ENCODE measurements at regions not wholly inside any gene's neighbourhood (a gene's known extent, or its start where the extent isn't known, plus 50 kb on each side); places are given as distances from the start of the nearest gene placed in this dataset.

DNA sequence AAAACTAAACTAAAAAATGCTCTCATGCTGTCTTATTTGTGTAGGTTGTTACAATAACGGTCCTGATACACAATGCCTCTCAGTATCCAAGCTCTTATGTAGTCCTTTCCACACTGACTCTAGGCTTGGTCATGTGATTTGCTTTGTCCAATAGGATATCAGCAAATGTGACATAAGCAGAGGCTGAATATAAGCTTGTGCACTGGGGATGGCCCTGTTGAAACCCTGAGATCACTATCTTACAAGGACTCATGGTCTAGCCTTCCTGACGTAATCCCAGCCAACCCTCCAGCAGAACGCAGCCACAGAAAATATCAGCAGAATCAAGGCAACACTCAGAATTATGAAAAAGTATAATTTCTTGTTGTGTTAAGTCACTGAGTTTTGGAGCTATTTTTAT lies 145.1 kb upstream of the CCN2 start:
- H3K27ac ChIP-seq (ENCODE audit: low read length in 2 of 2): no peak overlapping the region
- peaks cover 0 to 4% (median 0%) of the 10 kb centered on the region in 3 donors for H3K9me3 ChIP-seq (ENCODE audit: control extremely low read depth in 1 of 3, control insufficient read depth in 2 of 3, insufficient read depth in 1 of 3, low read length in 2 of 3)
- no peak overlapping the region for H2AFZ ChIP-seq (ENCODE audit: insufficient read depth, low read depth, low read length, poor library complexity, severe bottlenecking)
- TF ChIP-seq EZH2 (IDR thresholded peaks at IDR 0.05; ENCODE audit: borderline replicate concordance, insufficient read depth, low read depth, low read length, poor library complexity, severe bottlenecking) (no peak), CTCF (IDR thresholded peaks at IDR 0.05) (no peak)
- H3K4me2 ChIP-seq (replicated peaks; ENCODE audit: low read depth, low read length, poor library complexity, severe bottlenecking): no peak overlapping the region
- Mint-ChIP-seq H3K27me3 (no peaks in the 10 kb centered on the region), H3K27ac (no peak overlapping the region), H3K9me3 (ENCODE audit: insufficient read depth) (peaks cover 7% of the 10 kb centered on the region), H3K4me1 (no peaks in the 10 kb centered on the region), H3K4me3 (no peak overlapping the region)
- POLR2A ChIA-PET: no interaction called here
- no peak overlapping the region for H3K4me3 ChIP-seq (ENCODE audit: control extremely low read depth in 1 of 5, extremely low read depth in 1 of 5, insufficient read depth in 1 of 5, low read depth in 2 of 5, low read length in 4 of 5)
- H3K79me2 ChIP-seq (ENCODE audit: control insufficient read depth, insufficient read depth, low read length): no peaks in the 10 kb centered on the region
- H4K20me1 ChIP-seq (ENCODE audit: control insufficient read depth, insufficient read depth, low read length, poor library complexity, severe bottlenecking): no peaks in the 10 kb centered on the region
- no peaks in the 10 kb centered on the region for H3K36me3 ChIP-seq (replicated peaks in 1 of 2; ENCODE audit: control extremely low read depth in 1 of 2, control insufficient read depth in 1 of 2, extremely low read depth in 1 of 2, insufficient read depth in 2 of 2, low read length in 1 of 2)
- no peak for DNase-seq
- intact Hi-C loops (cut with micrococcal nuclease): no loop called here
- H3K27me3 ChIP-seq (replicated peaks in 1 of 4; ENCODE audit: control extremely low read depth in 1 of 4, control insufficient read depth in 3 of 4, insufficient read depth in 4 of 4, low read length in 3 of 4): no peaks in the 10 kb centered on the region
- CTCF ChIA-PET: no interaction called here
- H3K9ac ChIP-seq (ENCODE audit: low read length): no peak overlapping the region
- WGBS (ENCODE audit: insufficient coverage): no CpG with 5 or more reads among the region's 3 CpGs
- no peaks in the 10 kb centered on the region for H3K4me1 ChIP-seq (ENCODE audit: control insufficient read depth in 2 of 2, insufficient read depth in 2 of 2, low read length in 2 of 2)
- no peak for ATAC-seq (ENCODE audit: low read depth)

DNA sequence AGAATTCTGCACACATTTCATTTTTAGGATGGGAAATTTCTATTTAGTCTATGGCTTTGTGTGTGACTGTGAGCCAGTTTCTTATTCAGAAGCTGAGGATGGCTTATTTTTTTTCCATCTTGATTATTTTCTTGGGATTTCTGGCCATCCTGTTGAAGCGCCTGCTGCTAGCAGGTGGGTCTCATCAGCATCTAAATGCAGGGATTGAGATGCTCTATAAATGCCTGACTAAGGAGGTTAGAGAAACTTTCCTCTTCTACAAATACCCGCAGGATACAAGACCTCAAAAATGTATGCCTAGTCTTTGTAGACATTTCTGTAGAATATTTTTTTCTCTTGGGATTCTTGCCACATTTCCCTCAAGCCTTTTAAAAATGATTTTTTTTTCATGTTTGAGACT lies 138.0 kb upstream of the CCN2 start:
- DNase-seq (no peak), ATAC-seq (ENCODE audit: low read depth) (no peak)
- H3K27ac ChIP-seq (ENCODE audit: low read length in 2 of 2): no peak overlapping the region
- peaks cover 5% of the 10 kb centered on the region for H3K9me3 Mint-ChIP-seq (ENCODE audit: insufficient read depth)
- H3K9me3 ChIP-seq (ENCODE audit: control extremely low read depth in 1 of 3, control insufficient read depth in 2 of 3, insufficient read depth in 1 of 3, low read length in 2 of 3): peaks cover 0 to 4% (median 0%) of the 10 kb centered on the region in 3 donors
- H3K9ac ChIP-seq (ENCODE audit: low read length): no peak overlapping the region
- H4K20me1 ChIP-seq (ENCODE audit: control insufficient read depth, insufficient read depth, low read length, poor library complexity, severe bottlenecking): no peaks in the 10 kb centered on the region
- CTCF ChIA-PET: interaction anchor here (1.1 kb wide), 1 partner anchor 11 kb away, joined by 3 read pairs; no protein-coding TSS in a partner anchor
- no peaks in the 10 kb centered on the region for H3K79me2 ChIP-seq (ENCODE audit: control insufficient read depth, insufficient read depth, low read length)
- H3K27ac Mint-ChIP-seq: no peak overlapping the region
- no peak overlapping the region for H3K4me3 ChIP-seq (ENCODE audit: control extremely low read depth in 1 of 5, extremely low read depth in 1 of 5, insufficient read depth in 1 of 5, low read depth in 2 of 5, low read length in 4 of 5)
- no peaks in the 10 kb centered on the region for H3K27me3 Mint-ChIP-seq
- H3K4me1 ChIP-seq (ENCODE audit: control insufficient read depth in 2 of 2, insufficient read depth in 2 of 2, low read length in 2 of 2): peaks cover 0 to 8% of the 10 kb centered on the region in 2 donors
- intact Hi-C loops (cut with micrococcal nuclease): no loop called here
- no peak overlapping the region for H3K4me3 Mint-ChIP-seq
- TF ChIP-seq EZH2 (IDR thresholded peaks at IDR 0.05; ENCODE audit: borderline replicate concordance, insufficient read depth, low read depth, low read length, poor library complexity, severe bottlenecking) (no peak), CTCF (IDR thresholded peaks at IDR 0.05) (no peak)
- H3K27me3 ChIP-seq (replicated peaks in 1 of 4; ENCODE audit: control extremely low read depth in 1 of 4, control insufficient read depth in 3 of 4, insufficient read depth in 4 of 4, low read length in 3 of 4): no peaks in the 10 kb centered on the region
- no peak overlapping the region for H2AFZ ChIP-seq (ENCODE audit: insufficient read depth, low read depth, low read length, poor library complexity, severe bottlenecking)
- no peaks in the 10 kb centered on the region for H3K36me3 ChIP-seq (replicated peaks in 1 of 2; ENCODE audit: control extremely low read depth in 1 of 2, control insufficient read depth in 1 of 2, extremely low read depth in 1 of 2, insufficient read depth in 2 of 2, low read length in 1 of 2)
- peaks cover 14% of the 10 kb centered on the region for H3K4me1 Mint-ChIP-seq
- no CpG with 5 or more reads among the region's 2 CpGs for WGBS (ENCODE audit: insufficient coverage)
- POLR2A ChIA-PET: no interaction called here
- no peak overlapping the region for H3K4me2 ChIP-seq (replicated peaks; ENCODE audit: low read depth, low read length, poor library complexity, severe bottlenecking)

All from B cell (primary cell).